NT2/D1 (cell line): ENCODE measurements at regions not wholly inside any gene's neighbourhood (a gene's known extent, or its start where the extent isn't known, plus 50 kb on each side); places are given as distances from the start of the nearest gene placed in this dataset.

ENCODE experiments used
- DNase-seq: peaks from one replicate; pipeline ENCODE4 v3.0.0-alpha.2; 2011; ENCODE audit warnings: low read depth, low spot score
- H3K27me3 ChIP-seq: 2 replicates; pipeline ENCODE4 v1.6.0; 2011; ENCODE audit warnings: mild to moderate bottlenecking; ENCODE audit not compliant: insufficient read length, insufficient read depth
- H3K36me3 ChIP-seq: 2 replicates; pipeline ENCODE4 v1.6.1; 2011; ENCODE audit warnings: mild to moderate bottlenecking, low read length, mixed read lengths; ENCODE audit not compliant: insufficient read depth, insufficient read length
- H3K4me1 ChIP-seq: 2 replicates; pipeline ENCODE4 v1.5.1; 2011; ENCODE audit not compliant: insufficient read depth, insufficient read length
- H3K4me3 ChIP-seq: 2 replicates; pipeline ENCODE4 v1.5.1; 2011; ENCODE audit warnings: low read depth; ENCODE audit not compliant: insufficient read length
- H3K9ac ChIP-seq: 2 replicates; pipeline ENCODE4 v1.6.0; 2011; ENCODE audit warnings: low read depth; ENCODE audit not compliant: insufficient read length
- H3K9me3 ChIP-seq: 2 replicates; pipeline ENCODE4 v1.5.1; 2011; ENCODE audit warnings: mild to moderate bottlenecking, low read length; ENCODE audit not compliant: insufficient read depth
- SUZ12 ChIP-seq: IDR thresholded peaks from 2 replicates; pipeline ENCODE4 v1.6.1; 2011; ENCODE audit not compliant: insufficient read length, insufficient read depth; ENCODE audit errors: extremely low read depth
- YY1 ChIP-seq: IDR thresholded peaks from 2 replicates; pipeline ENCODE4 v1.6.1; 2011; ENCODE audit not compliant: insufficient read length, insufficient read depth
- ZNF274 ChIP-seq: IDR thresholded peaks from 2 replicates; pipeline ENCODE4 v1.6.1; 2011; ENCODE audit warnings: mild to moderate bottlenecking, low read depth, low read length

- no peaks in the 10 kb centered on the region for H3K9me3 ChIP-seq
- no peaks in the 10 kb centered on the region for H3K4me1 ChIP-seq
- TF ChIP-seq SUZ12: no peak
- no peak for TF ChIP-seq ZNF274
- TF ChIP-seq YY1: no peak
- H3K9ac ChIP-seq: no peak overlapping the region
- no peak overlapping the region for H3K4me3 ChIP-seq
- no peaks in the 10 kb centered on the region for H3K36me3 ChIP-seq
- no peaks in the 10 kb centered on the region for H3K27me3 ChIP-seq
- DNase-seq: no peak
Observed at GRCh38 chr15:98143116-98143515, 182.6 kb downstream of the ARRDC4 start.

GRCh38 chr15:98144388-98144787 is 183.9 kb downstream of the ARRDC4 start:
- no peak overlapping the region for H3K9ac ChIP-seq
- no peak for TF ChIP-seq ZNF274
- no peak for TF ChIP-seq SUZ12
- TF ChIP-seq YY1: no peak
- no peaks in the 10 kb centered on the region for H3K9me3 ChIP-seq
- no peaks in the 10 kb centered on the region for H3K4me1 ChIP-seq
- H3K27me3 ChIP-seq: no peaks in the 10 kb centered on the region
- no peak overlapping the region for H3K4me3 ChIP-seq
- no peaks in the 10 kb centered on the region for H3K36me3 ChIP-seq
- DNase-seq: no peak

- H3K9me3 ChIP-seq: no peaks in the 10 kb centered on the region
- no peaks in the 10 kb centered on the region for H3K36me3 ChIP-seq
- no peak overlapping the region for H3K4me3 ChIP-seq
- TF ChIP-seq ZNF274 (no peak), YY1 (no peak), SUZ12 (no peak)
- H3K27me3 ChIP-seq: no peaks in the 10 kb centered on the region
- DNase-seq: no peak
- H3K9ac ChIP-seq: no peak overlapping the region
- H3K4me1 ChIP-seq: no peaks in the 10 kb centered on the region
Observed at GRCh38 chr15:98146031-98146820, 185.7 kb downstream of the ARRDC4 start.

- no peaks in the 10 kb centered on the region for H3K36me3 ChIP-seq
- no peaks in the 10 kb centered on the region for H3K4me1 ChIP-seq
- no peak overlapping the region for H3K4me3 ChIP-seq
- no peaks in the 10 kb centered on the region for H3K27me3 ChIP-seq
- no peak for TF ChIP-seq YY1
- TF ChIP-seq ZNF274: no peak
- TF ChIP-seq SUZ12: no peak
- DNase-seq: no peak
- H3K9ac ChIP-seq: no peak overlapping the region
- no peaks in the 10 kb centered on the region for H3K9me3 ChIP-seq
Observed at GRCh38 chr15:98147415-98147814, 186.9 kb downstream of the ARRDC4 start.

GRCh38 chr15:98150084-98150483 is 189.6 kb downstream of the ARRDC4 start:
- TF ChIP-seq ZNF274 (no peak), YY1 (no peak), SUZ12 (no peak)
- H3K36me3 ChIP-seq: no peaks in the 10 kb centered on the region
- no peak overlapping the region for H3K4me3 ChIP-seq
- H3K4me1 ChIP-seq: peaks cover 4% of the 10 kb centered on the region
- no peaks in the 10 kb centered on the region for H3K9me3 ChIP-seq
- no peak for DNase-seq
- H3K27me3 ChIP-seq: no peaks in the 10 kb centered on the region
- H3K9ac ChIP-seq: no peak overlapping the region

GRCh38 chr15:98150536-98150935 is 190.0 kb downstream of the ARRDC4 start:
- no peaks in the 10 kb centered on the region for H3K36me3 ChIP-seq
- no peak for DNase-seq
- H3K4me3 ChIP-seq: no peak overlapping the region
- H3K4me1 ChIP-seq: peaks cover 4% of the 10 kb centered on the region
- no peaks in the 10 kb centered on the region for H3K27me3 ChIP-seq
- TF ChIP-seq SUZ12 (no peak), ZNF274 (no peak)
- no peak overlapping the region for H3K9ac ChIP-seq
- no peaks in the 10 kb centered on the region for H3K9me3 ChIP-seq

- no peaks in the 10 kb centered on the region for H3K9me3 ChIP-seq
- H3K27me3 ChIP-seq: no peaks in the 10 kb centered on the region
- no peak overlapping the region for H3K4me3 ChIP-seq
- DNase-seq: no peak
- no peaks in the 10 kb centered on the region for H3K36me3 ChIP-seq
- peaks cover 4% of the 10 kb centered on the region for H3K4me1 ChIP-seq
- no peak overlapping the region for H3K9ac ChIP-seq
- TF ChIP-seq ZNF274 (no peak), YY1 (no peak), SUZ12 (no peak)
Observed at GRCh38 chr15:98151096-98151495, 190.6 kb downstream of the ARRDC4 start.
